ENCODE measurements at regions not wholly inside any gene's neighbourhood (a gene's known extent, or its start where the extent isn't known, plus 50 kb on each side); places are given as distances from the start of the nearest gene placed in this dataset.

DNA sequence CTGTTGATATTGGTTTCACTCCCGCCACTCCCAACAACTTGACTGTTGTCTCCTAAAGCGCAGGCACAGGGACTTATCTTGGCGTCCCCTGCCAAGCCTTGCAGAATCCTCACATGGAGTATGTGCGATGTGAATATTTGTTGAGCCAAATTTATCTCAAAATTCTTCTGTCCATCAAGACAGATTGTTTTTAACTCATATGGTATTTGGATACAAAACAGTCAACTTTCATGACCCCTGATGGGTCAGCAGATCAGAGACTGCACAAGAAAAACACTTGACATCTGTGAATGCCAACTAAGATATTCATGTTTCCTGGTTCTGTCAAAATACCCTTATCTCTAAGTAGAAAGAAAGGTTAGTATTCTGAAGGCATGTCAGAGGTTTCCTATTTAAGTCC, 221.7 kb upstream of the BLID start:
- TF ChIP-seq OSR1 (CRISPR knock-in tag; IDR thresholded peaks at IDR 0.05) (no peak), ARNTL (CRISPR knock-in tag; IDR thresholded peaks at IDR 0.05; ENCODE audit: borderline replicate concordance, low read depth) (no peak), ZFP30 (CRISPR knock-in tag; IDR thresholded peaks at IDR 0.05) (no peak), TOX (CRISPR knock-in tag; IDR thresholded peaks at IDR 0.05; ENCODE audit: borderline replicate concordance) (no peak), PPARA (CRISPR knock-in tag; IDR thresholded peaks at IDR 0.05; ENCODE audit: borderline replicate concordance) (no peak), TCF4 (CRISPR knock-in tag; IDR thresholded peaks at IDR 0.05; ENCODE audit: borderline replicate concordance) (no peak), CSDC2 (CRISPR knock-in tag; IDR thresholded peaks at IDR 0.05) (no peak), GLIS3 (CRISPR knock-in tag; IDR thresholded peaks at IDR 0.05) (no peak), ISL1 (CRISPR knock-in tag; IDR thresholded peaks at IDR 0.05) (no peak), ZC3H10 (CRISPR knock-in tag; IDR thresholded peaks at IDR 0.05) (no peak)
- TF ChIP-seq, protein P1, sequence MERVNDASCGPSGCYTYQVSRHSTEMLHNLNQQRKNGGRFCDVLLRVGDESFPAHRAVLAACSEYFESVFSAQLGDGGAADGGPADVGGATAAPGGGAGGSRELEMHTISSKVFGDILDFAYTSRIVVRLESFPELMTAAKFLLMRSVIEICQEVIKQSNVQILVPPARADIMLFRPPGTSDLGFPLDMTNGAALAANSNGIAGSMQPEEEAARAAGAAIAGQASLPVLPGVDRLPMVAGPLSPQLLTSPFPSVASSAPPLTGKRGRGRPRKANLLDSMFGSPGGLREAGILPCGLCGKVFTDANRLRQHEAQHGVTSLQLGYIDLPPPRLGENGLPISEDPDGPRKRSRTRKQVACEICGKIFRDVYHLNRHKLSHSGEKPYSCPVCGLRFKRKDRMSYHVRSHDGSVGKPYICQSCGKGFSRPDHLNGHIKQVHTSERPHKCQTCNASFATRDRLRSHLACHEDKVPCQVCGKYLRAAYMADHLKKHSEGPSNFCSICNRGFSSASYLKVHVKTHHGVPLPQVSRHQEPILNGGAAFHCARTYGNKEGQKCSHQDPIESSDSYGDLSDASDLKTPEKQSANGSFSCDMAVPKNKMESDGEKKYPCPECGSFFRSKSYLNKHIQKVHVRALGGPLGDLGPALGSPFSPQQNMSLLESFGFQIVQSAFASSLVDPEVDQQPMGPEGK (CRISPR knock-in tag; IDR thresholded peaks at IDR 0.05; ENCODE audit: borderline replicate concordance): no peak
- TF ChIP-seq, protein P2, sequence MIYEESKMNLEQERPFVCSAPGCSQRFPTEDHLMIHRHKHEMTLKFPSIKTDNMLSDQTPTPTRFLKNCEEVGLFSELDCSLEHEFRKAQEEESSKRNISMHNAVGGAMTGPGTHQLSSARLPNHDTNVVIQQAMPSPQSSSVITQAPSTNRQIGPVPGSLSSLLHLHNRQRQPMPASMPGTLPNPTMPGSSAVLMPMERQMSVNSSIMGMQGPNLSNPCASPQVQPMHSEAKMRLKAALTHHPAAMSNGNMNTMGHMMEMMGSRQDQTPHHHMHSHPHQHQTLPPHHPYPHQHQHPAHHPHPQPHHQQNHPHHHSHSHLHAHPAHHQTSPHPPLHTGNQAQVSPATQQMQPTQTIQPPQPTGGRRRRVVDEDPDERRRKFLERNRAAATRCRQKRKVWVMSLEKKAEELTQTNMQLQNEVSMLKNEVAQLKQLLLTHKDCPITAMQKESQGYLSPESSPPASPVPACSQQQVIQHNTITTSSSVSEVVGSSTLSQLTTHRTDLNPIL (CRISPR knock-in tag; IDR thresholded peaks at IDR 0.05; ENCODE audit: low read depth): no peak

Measured in SK-N-SH treated with all-trans-retinoic acid at 6 μM for 48 hours (cell line).